ENCODE measurements at regions not wholly inside any gene's neighbourhood (a gene's known extent, or its start where the extent isn't known, plus 50 kb on each side); places are given as distances from the start of the nearest gene placed in this dataset.

GRCh38 chr7:92955081-92955480 is 118.7 kb upstream of the CDK6 start:
- Histone ChIP-seq H2BK15ac (ENCODE audit: low read length) (no peak overlapping the region), H3K27me3 (replicated peaks in 1 of 4; ENCODE audit: control insufficient read depth in 3 of 4, extremely low read depth in 1 of 4, insufficient read depth in 3 of 4, low read length in 3 of 4) (no peaks in the 10 kb centered on the region), H4K8ac (ENCODE audit: extremely low read depth, insufficient read depth, low read length) (no peak overlapping the region), H3K79me2 (ENCODE audit: control insufficient read depth in 1 of 2, insufficient read depth in 2 of 2, low read length in 2 of 2) (no peaks in the 10 kb centered on the region), H3K27ac (ENCODE audit: low read depth, low read length) (no peak overlapping the region), H3K4ac (replicated peaks; ENCODE audit: insufficient read length, low read depth, low read length) (no peak overlapping the region), H2AFZ (ENCODE audit: low read length) (no peak overlapping the region), H4K20me1 (replicated peaks in 1 of 2; ENCODE audit: control insufficient read depth in 1 of 2, insufficient read depth in 2 of 2, low read length in 2 of 2) (no peaks in the 10 kb centered on the region), H3K4me3 (ENCODE audit: extremely low read depth in 1 of 4, insufficient read depth in 2 of 4, low read depth in 3 of 4, low read length in 4 of 4) (no peak overlapping the region), H3K23me2 (ENCODE audit: low read depth, low read length) (no peaks in the 10 kb centered on the region; the same call in 1 of the 2 replicates), H2BK20ac (ENCODE audit: low read length) (no peak overlapping the region), H3K56ac (replicated peaks; ENCODE audit: insufficient read length, low read depth, low read length) (no peak overlapping the region), H3K4me1 (replicated peaks in 1 of 4; ENCODE audit: control insufficient read depth in 3 of 4, insufficient read depth in 4 of 4, low read length in 3 of 4) (no peaks in the 10 kb centered on the region), H3K9ac (replicated peaks in 1 of 4; ENCODE audit: extremely low read depth in 1 of 4, low read depth in 3 of 4, low read length in 3 of 4) (no peak overlapping the region), H3K23ac (ENCODE audit: insufficient read length) (no peak overlapping the region), H3K36me3 (ENCODE audit: control insufficient read depth in 2 of 4, insufficient read depth in 4 of 4, low read length in 3 of 4) (no peaks in the 10 kb centered on the region; a peak in 1 of 8 replicates), H3K18ac (ENCODE audit: extremely low read depth, low read length) (no peak overlapping the region), H2AK5ac (ENCODE audit: low read depth, low read length) (no peak overlapping the region), H2BK12ac (ENCODE audit: low read depth, low read length) (no peak overlapping the region), H3K9me3 (ENCODE audit: insufficient read depth in 2 of 2, low read depth in 1 of 2, low read length in 1 of 2) (no peaks in the 10 kb centered on the region), H4K91ac (replicated peaks; ENCODE audit: insufficient read length, low read length) (no peak overlapping the region), H2BK120ac (replicated peaks; ENCODE audit: low read depth, low read length) (no peak overlapping the region), H4K5ac (ENCODE audit: insufficient read length, low read depth, low read length) (no peak overlapping the region), H3K79me1 (ENCODE audit: low read depth, low read length) (no peaks in the 10 kb centered on the region), H2BK5ac (ENCODE audit: low read depth, low read length) (no peak overlapping the region), H3K14ac (ENCODE audit: insufficient read length) (no peak overlapping the region), H3K4me2 (ENCODE audit: insufficient read depth in 1 of 2, low read depth in 2 of 2, low read length in 2 of 2) (no peak overlapping the region)
- POLR2A ChIA-PET (ENCODE audit: partially characterized antibody) = no interaction called here
- FAIRE-seq (no peak), DNase-seq (ENCODE audit: low read depth in 1 of 2, low spot score in 2 of 2) (no peak)
- no peak for TF ChIP-seq KDM4A (IDR thresholded peaks at IDR 0.05; ENCODE audit: low read depth, low read length, severe bottlenecking)
- no peak for TF ChIP-seq BCL11A (IDR thresholded peaks at IDR 0.05; ENCODE audit: low read depth in 2 of 2, low read length in 2 of 2)
- TF ChIP-seq GTF2F1 (IDR thresholded peaks at IDR 0.05; ENCODE audit: borderline replicate concordance, low read depth, low read length) = no peak
- CTCF ChIA-PET (ENCODE audit: partially characterized antibody) = interaction anchor here (0.6 to 1.8 kb wide), 2 partner anchors 11 to 508 kb away, joined by 3 to 4 read pairs; no protein-coding TSS in a partner anchor
- 91% methylated on average over 6 of the region's 6 CpGs; no CpG with 5 or more reads in 1 of the 2 experiments for WGBS, 2 experiments (ENCODE audit: extremely low coverage in 1 of 2, insufficient coverage in 1 of 2, insufficient read length in 1 of 2, insufficient replicate concordance in 2 of 2, low coverage in 1 of 2, low lambda C conversion rate in 2 of 2, missing lambda C conversion rate in 1 of 2)
